ENCODE measurements at regions not wholly inside any gene's neighbourhood (a gene's known extent, or its start where the extent isn't known, plus 50 kb on each side); places are given as distances from the start of the nearest gene placed in this dataset.

DNA sequence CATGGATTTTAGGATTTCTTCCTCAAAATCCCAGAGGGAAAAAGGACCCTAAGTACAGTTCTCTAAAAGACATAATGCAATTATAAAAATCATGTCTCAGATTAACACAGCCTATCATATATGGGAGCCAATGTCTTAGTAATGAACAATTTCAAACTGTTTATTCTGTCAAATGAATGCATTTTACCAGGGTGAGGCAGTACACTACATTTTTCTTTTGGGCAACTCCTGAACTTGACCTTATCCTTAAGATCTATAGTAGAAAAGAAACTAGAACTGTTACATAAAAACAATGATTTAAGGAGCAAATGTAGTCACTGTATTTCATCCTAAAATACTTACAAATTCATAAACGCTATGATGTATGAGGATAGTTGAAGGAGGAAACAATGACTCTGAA lies 226.3 kb upstream of the B3GALT2 start:
- TF ChIP-seq ATF7 (IDR thresholded peaks at IDR 0.05) (no peak), REST (IDR thresholded peaks at IDR 0.05; ENCODE audit: borderline replicate concordance) (no peak), REST (CRISPR knock-in tag; IDR thresholded peaks at IDR 0.05; ENCODE audit: low read depth) (no peak)

Data from K562 (cell line).